ENCODE measurements at regions not wholly inside any gene's neighbourhood (a gene's known extent, or its start where the extent isn't known, plus 50 kb on each side); places are given as distances from the start of the nearest gene placed in this dataset.

GRCh38 chr3:77786216-77786615, 746.3 kb downstream of the ROBO2 start:
- FAIRE-seq (no peak), DNase-seq (ENCODE audit: low spot score) (no peak), ATAC-seq (no peak)
- BruUV-seq (replicated peaks): no TSS peak
- TF ChIP-seq IRF1 (CRISPR knock-in tag; IDR thresholded peaks at IDR 0.05; ENCODE audit: low read depth) (no peak), SNAPC5 (CRISPR knock-in tag; IDR thresholded peaks at IDR 0.05; ENCODE audit: borderline replicate concordance) (no peak)
- intact Hi-C loops (cut with micrococcal nuclease; ENCODE audit: unreplicated experiment) (no loop called here), in situ Hi-C loops (cut with HindIII; ENCODE audit: extremely low pct_ligation_motif_present, low pct_unique_long_range_greater_than_20kb) (no loop called here)
- no peaks in the 10 kb centered on the region for H3K27me3 ChIP-seq (ENCODE audit: control insufficient read depth in 1 of 2, insufficient read depth in 2 of 2, low read length in 2 of 2)
- no peaks in the 10 kb centered on the region for H3K9me3 ChIP-seq (ENCODE audit: low read length)
- no peak overlapping the region for H3K9ac ChIP-seq (ENCODE audit: insufficient read depth, low read depth, low read length)
- no peak overlapping the region for H2AFZ ChIP-seq (ENCODE audit: low read length)
- no peak overlapping the region for H3K4me3 ChIP-seq (replicated peaks in 1 of 3; ENCODE audit: insufficient read depth in 1 of 3, low read depth in 2 of 3, low read length in 3 of 3)
- no peaks in the 10 kb centered on the region for H4K20me1 ChIP-seq (ENCODE audit: insufficient read depth, low read length)
- 3% methylated on average over 1 of the region's 1 CpG for WGBS (ENCODE audit: low lambda C conversion rate)
- ChIA-PET POLR2A (no interaction called here), CTCF (ENCODE audit: low intra/inter-chr PET ratio, low total read pairs) (no interaction called here)
- H3K36me3 ChIP-seq (replicated peaks in 1 of 2; ENCODE audit: control insufficient read depth in 1 of 2, insufficient read depth in 2 of 2, low read length in 2 of 2): no peaks in the 10 kb centered on the region
- no peaks in the 10 kb centered on the region for H3K79me2 ChIP-seq (ENCODE audit: insufficient read depth, low read length)
- no peak overlapping the region for H3K4me2 ChIP-seq (ENCODE audit: low read depth, low read length)
- no peaks in the 10 kb centered on the region for H3K4me1 ChIP-seq (ENCODE audit: insufficient read depth, low read length)
- H3K27ac ChIP-seq (ENCODE audit: extremely low read length, insufficient read depth, low read length): no peak overlapping the region

DNA sequence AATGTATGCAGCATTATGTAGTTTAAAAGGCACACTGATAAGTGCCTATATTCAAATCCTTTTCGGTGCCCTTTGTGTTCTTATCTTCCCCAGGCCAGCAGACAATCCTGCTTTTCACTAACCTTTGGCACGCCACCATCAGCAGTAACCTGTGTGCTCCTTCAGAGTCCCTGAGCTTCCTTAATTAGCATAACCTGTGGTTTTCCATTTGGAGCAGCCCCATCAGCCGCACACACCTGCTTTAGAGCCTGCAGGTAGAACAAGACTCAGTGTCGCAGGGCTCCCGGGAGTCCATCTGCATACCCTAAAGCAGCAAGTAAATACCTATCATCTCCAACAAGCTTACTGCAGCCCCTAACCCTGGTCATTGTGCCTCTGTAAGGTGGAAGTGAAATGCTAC, 755.1 kb downstream of the ROBO2 start:
- BruUV-seq (replicated peaks): no TSS peak
- no peak overlapping the region for H3K4me3 ChIP-seq (replicated peaks in 1 of 3; ENCODE audit: insufficient read depth in 1 of 3, low read depth in 2 of 3, low read length in 3 of 3)
- H3K9me3 ChIP-seq (ENCODE audit: low read length): no peaks in the 10 kb centered on the region
- TF ChIP-seq HIVEP1 (CRISPR knock-in tag; IDR thresholded peaks at IDR 0.05) (no peak), ZNF136 (CRISPR knock-in tag; IDR thresholded peaks at IDR 0.05; ENCODE audit: low read depth) (no peak), ELF1 (CRISPR knock-in tag; IDR thresholded peaks at IDR 0.05) (no peak), ZNF224 (CRISPR knock-in tag; IDR thresholded peaks at IDR 0.05) (no peak), PITX1 (CRISPR knock-in tag; IDR thresholded peaks at IDR 0.05) (no peak), POLR2A (IDR thresholded peaks at IDR 0.05; ENCODE audit: insufficient read depth in 1 of 2, low read depth in 2 of 2, low read length in 2 of 2) (no peak), KLF16 (CRISPR knock-in tag; IDR thresholded peaks at IDR 0.05) (no peak), TOE1 (CRISPR knock-in tag; IDR thresholded peaks at IDR 0.05) (no peak), E2F5 (CRISPR knock-in tag; conservative IDR thresholded peaks at IDR 0.05) (no peak)
- H3K9ac ChIP-seq (ENCODE audit: insufficient read depth, low read depth, low read length): no peak overlapping the region
- FAIRE-seq: no peak
- no peaks in the 10 kb centered on the region for H3K79me2 ChIP-seq (ENCODE audit: insufficient read depth, low read length)
- no peaks in the 10 kb centered on the region for H3K36me3 ChIP-seq (replicated peaks in 1 of 2; ENCODE audit: control insufficient read depth in 1 of 2, insufficient read depth in 2 of 2, low read length in 2 of 2)
- DNase-seq (ENCODE audit: low spot score): no peak
- H2AFZ ChIP-seq (ENCODE audit: low read length): no peak overlapping the region
- H3K4me1 ChIP-seq (ENCODE audit: insufficient read depth, low read length): no peaks in the 10 kb centered on the region
- in situ Hi-C loops (cut with HindIII; ENCODE audit: extremely low pct_ligation_motif_present, low pct_unique_long_range_greater_than_20kb): no loop called here
- no peak overlapping the region for H3K4me2 ChIP-seq (ENCODE audit: low read depth, low read length)
- H3K27ac ChIP-seq (ENCODE audit: extremely low read length, insufficient read depth, low read length): no peak overlapping the region
- intact Hi-C loops (cut with micrococcal nuclease; ENCODE audit: unreplicated experiment): no loop called here
- POLR2A ChIA-PET: no interaction called here
- H3K27me3 ChIP-seq (ENCODE audit: control insufficient read depth in 1 of 2, insufficient read depth in 2 of 2, low read length in 2 of 2): no peaks in the 10 kb centered on the region
- no peaks in the 10 kb centered on the region for H4K20me1 ChIP-seq (ENCODE audit: insufficient read depth, low read length)
- no peak for ATAC-seq
- WGBS (ENCODE audit: low lambda C conversion rate): 3% methylated on average over 5 of the region's 5 CpGs
- CTCF ChIA-PET (ENCODE audit: low intra/inter-chr PET ratio, low total read pairs): no interaction called here
